GM12878 (cell line): ENCODE measurements at regions not wholly inside any gene's neighbourhood (a gene's known extent, or its start where the extent isn't known, plus 50 kb on each side); places are given as distances from the start of the nearest gene placed in this dataset.

ENCODE experiments used
- ATAC-seq: fragments of 200-7000 bp; cut with Tn5 transposase; 3 replicates; pipeline ENCODE4 v1.9.1; 2020; ENCODE audit warnings: mild to moderate bottlenecking, moderate library complexity
- BruUV-seq: library from RNA; stranded (reverse); fragments of 400-500 nt; replicated peaks from 2 replicates; lab custom pipeline; 2021; lab: Mats Ljungman, UMichigan
- CTCF ChIA-PET: fragments of 300-600 bp; sonication (Branson Sonifier 250); formaldehyde crosslinking; extraction: SDS; loops from one replicate; lab custom pipeline; 2021; ENCODE audit warnings: inconsistent platforms; lab: Yijun Ruan, JAX
- POLR2A ChIA-PET: fragments of 350-600 bp; formaldehyde crosslinking; extraction: SDS; loops from one replicate; lab custom pipeline; 2021; ENCODE audit warnings: inconsistent platforms; lab: Charles Lee
- RAD21 ChIA-PET: fragments of 300-600 bp; sonication (Branson Sonifier 250); formaldehyde crosslinking; loops from one replicate; lab custom pipeline; 2023; ENCODE audit warnings: antibody characterized with exemption; ENCODE audit not compliant: unreplicated experiment; lab: Charles Lee
- SMC1A ChIA-PET: fragments of 300-600 bp; sonication (Branson Sonifier 250); formaldehyde crosslinking; loops from one replicate; lab custom pipeline; 2023; ENCODE audit not compliant: unreplicated experiment, uncharacterized antibody; lab: Charles Lee
- DNase-seq: peaks from one replicate; pipeline ENCODE4 v3.0.0-alpha.2; 2011; ENCODE audit warnings: low read depth, low spot score
- FAIRE-seq: peaks from 3 replicates; lab custom pipeline; 2011; peaks lifted over from hg19 to GRCh38; lab: Jason Lieb, UNC
- H2AFZ ChIP-seq: 2 replicates; pipeline ENCODE4 v1.6.0; 2011; ENCODE audit warnings: low read depth, low read length, control low read depth; ENCODE audit not compliant: control insufficient read depth
- H3K27ac ChIP-seq: 2 replicates; pipeline ENCODE4 v1.5.1; 2011; ENCODE audit warnings: control low read depth; ENCODE audit not compliant: control insufficient read depth, insufficient read depth
- H3K27me3 ChIP-seq, 2 experiments: replicated peaks in 1 of 2; 2 replicates each; pipeline versions ENCODE4 v1.6.0 to v1.6.1; 2011; ENCODE audit warnings: low read length in 1 of 2; ENCODE audit not compliant: control insufficient read depth in 2 of 2, insufficient read depth in 2 of 2
- H3K36me3 ChIP-seq, 2 experiments: 2 replicates each; pipeline ENCODE4 v1.5.1; 2011; ENCODE audit warnings: low read length in 1 of 2; ENCODE audit not compliant: control insufficient read depth in 2 of 2, insufficient read depth in 2 of 2
- H3K4me1 ChIP-seq: 2 replicates; pipeline ENCODE4 v1.6.1; 2011; ENCODE audit warnings: mild to moderate bottlenecking, low read length, moderate library complexity, mixed read lengths; ENCODE audit not compliant: control insufficient read depth, insufficient read depth
- H3K4me2 ChIP-seq: 2 replicates; pipeline ENCODE4 v1.6.0; 2011; ENCODE audit warnings: control low read depth; ENCODE audit not compliant: control insufficient read depth, insufficient read depth
- H3K4me3 ChIP-seq: fragments of 200-600 bp; sonication (generic); 2 replicates; pipeline ENCODE4 v1.5.1; 2016
- H3K79me2 ChIP-seq: 2 replicates; pipeline ENCODE4 v1.6.0; 2011; ENCODE audit warnings: low read length; ENCODE audit not compliant: control insufficient read depth, insufficient read depth
- H3K9ac ChIP-seq: 2 replicates; pipeline ENCODE4 v1.8.0; 2011; ENCODE audit warnings: low read length, control low read depth, mixed read lengths; ENCODE audit not compliant: control insufficient read depth, insufficient read depth
- H3K9me3 ChIP-seq: replicated peaks from 3 replicates; pipeline ENCODE4 v1.5.1; 2011; ENCODE audit warnings: mild to moderate bottlenecking, low read length; ENCODE audit not compliant: control insufficient read depth, insufficient read depth
- H4K20me1 ChIP-seq: 2 replicates; pipeline ENCODE4 v1.6.0; 2011; ENCODE audit not compliant: control insufficient read depth, insufficient read depth
- CREM ChIP-seq: IDR thresholded peaks from 2 replicates; pipeline ENCODE4 v1.6.1; 2014; ENCODE audit warnings: antibody characterized with exemption, low read depth
- HDGF ChIP-seq: fragments of 450-650 bp; IDR thresholded peaks from 2 replicates; pipeline ENCODE4 v1.6.1; 2016; ENCODE audit warnings: antibody characterized with exemption
- IKZF2 ChIP-seq, 2 experiments: fragments of 450-650 bp; IDR thresholded peaks; 2 replicates each; pipeline ENCODE4 v1.6.1; 2017; ENCODE audit warnings: mild to moderate bottlenecking in 2 of 2, moderate library complexity in 2 of 2
- IRF3 ChIP-seq: fragments of 450-650 bp; IDR thresholded peaks from 2 replicates; pipeline ENCODE4 v1.6.1; 2014; ENCODE audit warnings: mild to moderate bottlenecking
- KAT2A ChIP-seq: conservative IDR thresholded peaks from 2 replicates; pipeline ENCODE4 v1.6.1; 2011; ENCODE audit warnings: low read depth, low read length; ENCODE audit not compliant: control insufficient read depth
- NFYB ChIP-seq: IDR thresholded peaks from 2 replicates; pipeline ENCODE4 v1.6.1; 2011; ENCODE audit warnings: low read depth, mild to moderate bottlenecking, low read length, improper control_type of control experiment, moderate library complexity; ENCODE audit not compliant: insufficient read depth
- NR2C2 ChIP-seq: IDR thresholded peaks from 2 replicates; pipeline ENCODE4 v1.6.1; 2011; ENCODE audit warnings: borderline replicate concordance, low read depth; ENCODE audit not compliant: control insufficient read depth, insufficient read length
- POLR2AphosphoS2 ChIP-seq: IDR thresholded peaks from 2 replicates; pipeline ENCODE4 v1.6.1; 2011; ENCODE audit warnings: low read depth, mild to moderate bottlenecking, low read length, improper control_type of control experiment, moderate library complexity
- POLR2AphosphoS5 ChIP-seq: IDR thresholded peaks from 2 replicates; pipeline ENCODE4 v1.6.1; 2011; ENCODE audit warnings: mild to moderate bottlenecking, low read length, inconsistent platforms
- SMAD5 ChIP-seq: IDR thresholded peaks from 2 replicates; pipeline ENCODE4 v1.6.1; 2016; ENCODE audit warnings: antibody characterized with exemption, low read depth
- SRF ChIP-seq, 2 experiments: IDR thresholded peaks; 2 replicates each; pipeline ENCODE4 v1.6.1; 2011; ENCODE audit warnings: low read depth in 2 of 2, low read length in 2 of 2, mild to moderate bottlenecking in 1 of 2, moderate library complexity in 1 of 2
- STAT1 ChIP-seq: fragments of 450-650 bp; conservative IDR thresholded peaks from 2 replicates; pipeline ENCODE4 v1.6.1; 2014; ENCODE audit warnings: antibody characterized with exemption, mild to moderate bottlenecking
- STAT3 ChIP-seq: IDR thresholded peaks from 2 replicates; pipeline ENCODE4 v1.6.1; 2011; ENCODE audit warnings: low read depth, low read length, improper control_type of control experiment
- SUZ12 ChIP-seq: fragments of 200-600 bp; sonication (generic); IDR thresholded peaks from one replicate; pipeline ENCODE4 v1.6.1; 2018; ENCODE audit warnings: antibody characterized with exemption, mild to moderate bottlenecking; ENCODE audit not compliant: unreplicated experiment
- USF2 ChIP-seq: IDR thresholded peaks from 2 replicates; pipeline ENCODE4 v1.6.1; 2011; ENCODE audit warnings: low read depth, low read length, improper control_type of control experiment, borderline replicate concordance
- WGBS: methylation state at CpG from one replicate; pipeline ENCODE4 v1.1.6; 2016; ENCODE audit warnings: low lambda C conversion rate; ENCODE audit not compliant: insufficient replicate concordance, insufficient coverage; ENCODE audit errors: missing lambda C conversion rate; 5-methylcytosine and 5-hydroxymethylcytosine counted together
- in situ Hi-C: fragments of 300-500 bp; cut with MboI; formaldehyde crosslinking; loops from 9 replicates; pipeline ENCODE4 v1.14.3; 2018; ENCODE audit warnings: mixed read lengths
- intact Hi-C: fragments of 100-400 bp; cut with micrococcal nuclease; formaldehyde crosslinking; loops from one replicate; pipeline ENCODE4 v1.14.2; 2022; ENCODE audit not compliant: unreplicated experiment

GRCh38 chr16:47928008-47928407 is 227.8 kb downstream of the ABCC12 start (continued):
- no peak for TF ChIP-seq SUZ12

- POLR2A ChIA-PET: no interaction called here
- intact Hi-C loops: no loop called here
- ATAC-seq (no peak), FAIRE-seq (no peak), DNase-seq (no peak)
- RAD21 ChIA-PET: interaction anchor here (1.2 kb wide), 1 partner anchor 238 kb away, joined by 3 read pairs; no protein-coding TSS in a partner anchor
- SMC1A ChIA-PET: no interaction called here
- Histone ChIP-seq H3K27me3 (no peaks in the 10 kb centered on the region), H3K79me2 (no peaks in the 10 kb centered on the region), H3K9me3 (no peaks in the 10 kb centered on the region), H2AFZ (no peak overlapping the region), H3K9ac (no peak overlapping the region), H4K20me1 (no peaks in the 10 kb centered on the region), H3K27ac (no peak overlapping the region), H3K4me3 (no peak overlapping the region), H3K4me2 (no peak overlapping the region), H3K36me3 (no peaks in the 10 kb centered on the region), H3K4me1 (no peaks in the 10 kb centered on the region)
- CTCF ChIA-PET: interaction anchor here (0.7 kb wide), 1 partner anchor 193 kb away, joined by 3 read pairs; no protein-coding TSS in a partner anchor
- BruUV-seq: no TSS peak
- 65% methylated on average over 6 of the region's 6 CpGs for WGBS
- in situ Hi-C loops: no loop called here
- TF ChIP-seq NFYB (no peak), KAT2A (no peak), STAT3 (no peak), CREM (no peak), NR2C2 (no peak)
These were observed 228.5 kb downstream of the ABCC12 start for GRCh38 chr16:47927330-47927729.

- ChIA-PET SMC1A (no interaction called here), RAD21 (no interaction called here)
- TF ChIP-seq POLR2AphosphoS5: no peak
- TF ChIP-seq USF2: no peak
- no peak for TF ChIP-seq IRF3
- no peak for TF ChIP-seq HDGF
- TF ChIP-seq IKZF2 (IDR thresholded peaks at IDR 0.05): no peak
- TF ChIP-seq SRF (IDR thresholded peaks at IDR 0.05; ENCODE audit: low read depth in 2 of 2, low read length in 2 of 2): no peak
- TF ChIP-seq STAT1: no peak
- no peak for TF ChIP-seq POLR2AphosphoS2
- no peak for TF ChIP-seq SMAD5
These were observed 229.9 kb downstream of the ABCC12 start for GRCh38 chr16:47925811-47926460.

More at GRCh38 chr16:47925811-47926460, 229.9 kb downstream of the ABCC12 start:
- 36% methylated on average over 8 of the region's 8 CpGs for WGBS
- Histone ChIP-seq H4K20me1 (no peaks in the 10 kb centered on the region), H2AFZ (no peak overlapping the region), H3K9me3 (no peaks in the 10 kb centered on the region), H3K4me3 (no peak overlapping the region), H3K4me2 (no peak overlapping the region), H3K36me3 (no peaks in the 10 kb centered on the region), H3K27me3 (no peaks in the 10 kb centered on the region), H3K27ac (no peak overlapping the region), H3K4me1 (no peaks in the 10 kb centered on the region), H3K79me2 (no peaks in the 10 kb centered on the region), H3K9ac (no peak overlapping the region)
- no peak for DNase-seq
- ATAC-seq: no peak
- BruUV-seq: no TSS peak
- intact Hi-C loops: no loop called here
- POLR2A ChIA-PET: no interaction called here
- FAIRE-seq: no peak
- in situ Hi-C loops: no loop called here
- CTCF ChIA-PET: interaction anchor here (0.9 kb wide), 1 partner anchor 230 kb away, joined by 6 read pairs; no protein-coding TSS in a partner anchor
